ENCODE measurements at regions not wholly inside any gene's neighbourhood (a gene's known extent, or its start where the extent isn't known, plus 50 kb on each side); places are given as distances from the start of the nearest gene placed in this dataset.

GRCh38 chr3:22988566-22988965 is 214.6 kb upstream of the UBE2E2 start:
- Histone ChIP-seq H3K27me3 (no peaks in the 10 kb centered on the region), H3K36me3 (no peaks in the 10 kb centered on the region), H3K4me3 (no peak overlapping the region), H3K4me1 (no peaks in the 10 kb centered on the region), H3K9me3 (peaks cover 0 to 10% (median 0%) of the 10 kb centered on the region in 3 donors), H3K27ac (no peak overlapping the region)
- TF ChIP-seq POLR2AphosphoS5 (IDR thresholded peaks at IDR 0.05) (no peak), EP300 (IDR thresholded peaks at IDR 0.05) (no peak), POLR2A (IDR thresholded peaks at IDR 0.05) (no peak), CTCF (IDR thresholded peaks at IDR 0.05) (no peak)
- no peak for ATAC-seq

- ATAC-seq, result no peak
- H3K36me3 ChIP-seq, result no peaks in the 10 kb centered on the region
- H3K27ac ChIP-seq, result no peak overlapping the region
- peaks cover 0 to 10% (median 0%) of the 10 kb centered on the region in 3 donors for H3K9me3 ChIP-seq
- H3K27me3 ChIP-seq, result no peaks in the 10 kb centered on the region
- WGBS, 2 donors (ENCODE audit: low coverage in 1 of 2), result 88% methylated on average over 14 of the region's 17 CpGs; no CpG with 5 or more reads in 1 of the 2 donors
- no peaks in the 10 kb centered on the region for H3K4me1 ChIP-seq
- TF ChIP-seq EP300 (IDR thresholded peaks at IDR 0.05), result no peak
- TF ChIP-seq POLR2AphosphoS5 (IDR thresholded peaks at IDR 0.05), result no peak
- TF ChIP-seq POLR2A (IDR thresholded peaks at IDR 0.05), result no peak
- no peak for TF ChIP-seq CTCF (IDR thresholded peaks at IDR 0.05)
- H3K4me3 ChIP-seq, result no peak overlapping the region
Measured at GRCh38 chr3:22989716-22990115, 213.4 kb upstream of the UBE2E2 start.

GRCh38 chr3:22990291-22991200 is 212.6 kb upstream of the UBE2E2 start:
- no peak overlapping the region for H3K4me3 ChIP-seq
- H3K36me3 ChIP-seq, result no peaks in the 10 kb centered on the region
- ATAC-seq, result no peak
- no peak overlapping the region for H3K27ac ChIP-seq
- H3K9me3 ChIP-seq, result peaks cover 0 to 8% (median 0%) of the 10 kb centered on the region in 3 donors
- H3K27me3 ChIP-seq, result no peaks in the 10 kb centered on the region
- H3K4me1 ChIP-seq, result no peaks in the 10 kb centered on the region
- 91 to 93% methylated on average over 9 to 13 of the region's 44 CpGs for WGBS, 2 donors (ENCODE audit: low coverage in 1 of 2)
- TF ChIP-seq POLR2AphosphoS5 (IDR thresholded peaks at IDR 0.05) (no peak), EP300 (IDR thresholded peaks at IDR 0.05) (no peak), CTCF (IDR thresholded peaks at IDR 0.05) (no peak), POLR2A (IDR thresholded peaks at IDR 0.05) (no peak)

GRCh38 chr3:22994781-22995180 is 208.3 kb upstream of the UBE2E2 start:
- no peak for TF ChIP-seq POLR2A (IDR thresholded peaks at IDR 0.05)
- H3K36me3 ChIP-seq, result no peaks in the 10 kb centered on the region
- no peak overlapping the region for H3K27ac ChIP-seq
- H3K4me1 ChIP-seq, result no peaks in the 10 kb centered on the region
- no peak for ATAC-seq
- 79 to 96% methylated on average over 2 of the region's 2 CpGs for WGBS, 2 donors (ENCODE audit: low coverage in 1 of 2)
- no peak overlapping the region for H3K4me3 ChIP-seq
- no peaks in the 10 kb centered on the region for H3K9me3 ChIP-seq
- H3K27me3 ChIP-seq, result no peaks in the 10 kb centered on the region

GRCh38 chr3:22996920-22997571 is 206.1 kb upstream of the UBE2E2 start:
- TF ChIP-seq CTCF (IDR thresholded peaks at IDR 0.05) (no peak), POLR2A (IDR thresholded peaks at IDR 0.05) (no peak), POLR2AphosphoS5 (IDR thresholded peaks at IDR 0.05) (no peak), EP300 (IDR thresholded peaks at IDR 0.05) (no peak)
- Histone ChIP-seq H3K4me1 (no peaks in the 10 kb centered on the region), H3K4me3 (no peak overlapping the region), H3K36me3 (no peaks in the 10 kb centered on the region), H3K9me3 (no peaks in the 10 kb centered on the region), H3K27ac (no peak overlapping the region), H3K27me3 (no peaks in the 10 kb centered on the region)
- no peak for ATAC-seq
- WGBS, 2 donors (ENCODE audit: low coverage in 1 of 2), result 44 to 80% methylated on average over 1 of the region's 2 CpGs

Data from gastroesophageal sphincter (tissue), 4 donors.